IMR-90 (cell line): ENCODE measurements at regions not wholly inside any gene's neighbourhood (a gene's known extent, or its start where the extent isn't known, plus 50 kb on each side); places are given as distances from the start of the nearest gene placed in this dataset.

Experiments used
- ATAC-seq: fragments of 200-7000 bp; cut with Tn5 transposase; 2 replicates; pipeline ENCODE4 v1.9.1; 2020; ENCODE audit warnings: low read depth, mild to moderate bottlenecking, moderate library complexity
- BruUV-seq: library from RNA; stranded (reverse); fragments of 400-500 nt; replicated peaks from 2 replicates; lab custom pipeline; 2021; lab: Mats Ljungman, UMichigan
- CTCF ChIA-PET: fragments of 300-600 bp; formaldehyde crosslinking; extraction: SDS; loops from one replicate; lab custom pipeline; 2021; ENCODE audit warnings: antibody characterized with exemption; lab: Yijun Ruan, JAX
- POLR2A ChIA-PET: fragments of 300-600 bp; sonication (Branson Sonifier 250); formaldehyde crosslinking; loops from one replicate; lab custom pipeline; 2022; ENCODE audit warnings: antibody characterized with exemption; ENCODE audit not compliant: unreplicated experiment; lab: Charles Lee
- DNase-seq: peaks from one replicate; pipeline ENCODE4 v3.0.0; 2013
- H2AFZ ChIP-seq: replicated peaks from 2 replicates; pipeline ENCODE3; 2013; ENCODE audit warnings: low read length, mild to moderate bottlenecking; ENCODE audit not compliant: poor library complexity
- H2AK5ac ChIP-seq: 2 replicates; pipeline ENCODE4 v1.6.1; 2013; ENCODE audit warnings: low read depth, low read length, inconsistent platforms
- H2AK9ac ChIP-seq: replicated peaks from 2 replicates; pipeline ENCODE3; 2013; ENCODE audit warnings: mild to moderate bottlenecking, low read depth, low read length, moderate library complexity; ENCODE audit not compliant: poor library complexity
- H2BK120ac ChIP-seq: 2 replicates; pipeline ENCODE4 v1.6.1; 2013; ENCODE audit warnings: low read depth, low read length, inconsistent platforms
- H2BK15ac ChIP-seq: 3 replicates; pipeline ENCODE4 v1.6.1; 2013; ENCODE audit warnings: low read depth, low read length, inconsistent platforms
- H2BK20ac ChIP-seq: 2 replicates; pipeline ENCODE4 v1.6.1; 2013; ENCODE audit warnings: low read depth, mild to moderate bottlenecking, inconsistent platforms, low read length, moderate library complexity
- H2BK5ac ChIP-seq: 2 replicates; pipeline ENCODE4 v1.6.1; 2013; ENCODE audit warnings: mild to moderate bottlenecking, low read depth, low read length, inconsistent platforms; ENCODE audit not compliant: poor library complexity, severe bottlenecking
- H3K14ac ChIP-seq: replicated peaks from 2 replicates; pipeline ENCODE4 v1.6.1; 2013; ENCODE audit warnings: low read depth, low read length, inconsistent platforms
- H3K18ac ChIP-seq: 2 replicates; pipeline ENCODE4 v1.6.1; 2013; ENCODE audit warnings: low read depth, low read length, control low read depth
- H3K23ac ChIP-seq: 2 replicates; pipeline ENCODE4 v1.6.1; 2013; ENCODE audit warnings: low read depth, low read length, inconsistent platforms
- H3K27ac ChIP-seq: 2 replicates; pipeline ENCODE4 v1.5.1; 2013; ENCODE audit warnings: mild to moderate bottlenecking, control low read depth, low read length; ENCODE audit not compliant: insufficient read depth
- H3K27me3 ChIP-seq: 2 replicates; pipeline ENCODE4 v1.6.1; 2013; ENCODE audit warnings: low read length; ENCODE audit not compliant: control insufficient read depth, insufficient read depth
- H3K36me3 ChIP-seq: 2 replicates; pipeline ENCODE4 v1.6.1; 2013; ENCODE audit warnings: low read length, mixed read lengths; ENCODE audit not compliant: control insufficient read depth, insufficient read depth
- H3K4ac ChIP-seq: 2 replicates; pipeline ENCODE4 v1.6.1; 2013; ENCODE audit warnings: low read depth, low read length, inconsistent platforms
- H3K4me1 ChIP-seq: 2 replicates; pipeline ENCODE4 v1.6.1; 2013; ENCODE audit warnings: low read length, mixed read lengths; ENCODE audit not compliant: control insufficient read depth, insufficient read depth
- H3K4me2 ChIP-seq: 2 replicates; pipeline ENCODE4 v1.6.1; 2013; ENCODE audit warnings: low read depth, mild to moderate bottlenecking, control low read depth, low read length, moderate library complexity
- H3K4me3 ChIP-seq: 2 replicates; pipeline ENCODE4 v1.5.1; 2013; ENCODE audit warnings: low read depth, mild to moderate bottlenecking, control low read depth, low read length, moderate library complexity; ENCODE audit not compliant: insufficient read depth
- H3K56ac ChIP-seq: 2 replicates; pipeline ENCODE4 v1.6.1; 2013; ENCODE audit warnings: low read length, inconsistent platforms; ENCODE audit not compliant: insufficient read depth; ENCODE audit errors: extremely low read depth
- H3K79me1 ChIP-seq, 2 experiments: 2 replicates each; pipeline ENCODE4 v1.6.1; 2013; ENCODE audit warnings: low read length in 2 of 2, inconsistent platforms in 1 of 2, low read depth in 1 of 2
- H3K9ac ChIP-seq: 2 replicates; pipeline ENCODE4 v1.6.1; 2013; ENCODE audit warnings: low read depth, low read length, control low read depth
- H3K9me1 ChIP-seq: 2 replicates; pipeline ENCODE4 v1.6.1; 2013; ENCODE audit warnings: low read length, inconsistent platforms; ENCODE audit not compliant: insufficient read depth
- H3K9me3 ChIP-seq: 2 replicates; pipeline ENCODE4 v1.6.1; 2013; ENCODE audit warnings: low read length; ENCODE audit not compliant: control insufficient read depth, insufficient read depth
- H4K20me1 ChIP-seq: 2 replicates; pipeline ENCODE4 v1.6.1; 2013; ENCODE audit warnings: low read length, inconsistent platforms; ENCODE audit not compliant: insufficient read depth
- H4K5ac ChIP-seq: 2 replicates; pipeline ENCODE4 v1.6.1; 2013; ENCODE audit warnings: mild to moderate bottlenecking, low read depth, low read length, control low read depth
- H4K8ac ChIP-seq, 2 experiments: 2 replicates each; pipeline ENCODE4 v1.6.1; 2013; ENCODE audit warnings: low read depth in 2 of 2, low read length in 2 of 2, control low read depth in 1 of 2, inconsistent platforms in 1 of 2
- H4K91ac ChIP-seq: 2 replicates; pipeline ENCODE4 v1.6.1; 2013; ENCODE audit warnings: low read depth, low read length, inconsistent platforms; ENCODE audit not compliant: insufficient read depth
- BHLHE40 ChIP-seq: fragments of 150-350 bp; IDR thresholded peaks from 2 replicates; pipeline ENCODE4 v1.6.1; 2016; ENCODE audit warnings: mild to moderate bottlenecking, low read depth, low read length
- CEBPB ChIP-seq: IDR thresholded peaks from 2 replicates; pipeline ENCODE4 v1.6.1; 2012; ENCODE audit warnings: low read depth, low read length, improper control_type of control experiment
- CHD1 ChIP-seq: IDR thresholded peaks from 2 replicates; pipeline ENCODE4 v1.6.1; 2012; ENCODE audit warnings: low read depth, low read length, improper control_type of control experiment
- CTCF ChIP-seq: conservative IDR thresholded peaks from 2 replicates; pipeline ENCODE4 v1.5.1; 2012; ENCODE audit warnings: mild to moderate bottlenecking, low read depth, low read length, improper control_type of control experiment
- FOS ChIP-seq: fragments of 150-350 bp; IDR thresholded peaks from 2 replicates; pipeline ENCODE4 v1.6.1; 2016; ENCODE audit warnings: low read depth, low read length
- MAFK ChIP-seq: IDR thresholded peaks from 2 replicates; pipeline ENCODE4 v1.6.1; 2012; ENCODE audit warnings: low read depth, low read length, improper control_type of control experiment
- MAZ ChIP-seq: IDR thresholded peaks from 2 replicates; pipeline ENCODE4 v1.6.1; 2012; ENCODE audit warnings: low read depth, mild to moderate bottlenecking, low read length, improper control_type of control experiment, moderate library complexity, borderline replicate concordance
- NFE2L2 ChIP-seq: fragments of 150-350 bp; IDR thresholded peaks from 2 replicates; pipeline ENCODE4 v1.6.1; 2016; ENCODE audit warnings: low read depth, mild to moderate bottlenecking, low read length
- POLR2A ChIP-seq: IDR thresholded peaks from 2 replicates; pipeline ENCODE4 v1.6.1; 2012; ENCODE audit warnings: mild to moderate bottlenecking, low read depth, low read length
- RAD21 ChIP-seq: IDR thresholded peaks from 2 replicates; pipeline ENCODE4 v1.6.1; 2012; ENCODE audit warnings: low read length, improper control_type of control experiment
- RCOR1 ChIP-seq: IDR thresholded peaks from 2 replicates; pipeline ENCODE4 v1.6.1; 2012; ENCODE audit warnings: mild to moderate bottlenecking, low read length, improper control_type of control experiment; ENCODE audit not compliant: insufficient replicate concordance
- RFX5 ChIP-seq: IDR thresholded peaks from 2 replicates; pipeline ENCODE4 v1.8.0; 2012; ENCODE audit warnings: low read depth, mild to moderate bottlenecking, low read length, moderate library complexity
- SMC3 ChIP-seq: fragments of 150-350 bp; IDR thresholded peaks from 2 replicates; pipeline ENCODE4 v1.6.1; 2016; ENCODE audit warnings: low read depth, mild to moderate bottlenecking, antibody characterized with exemption, low read length, moderate library complexity
- USF2 ChIP-seq: fragments of 150-350 bp; IDR thresholded peaks from 2 replicates; pipeline ENCODE4 v1.6.1; 2017; ENCODE audit warnings: mild to moderate bottlenecking, antibody characterized with exemption, low read length, low read depth
- WGBS, 2 experiments: methylation state at CpG; one replicate each; pipeline versions ENCODE4 v1.1.5 to v1.1.7; 2013; ENCODE audit warnings: missing lambda C conversion rate in 2 of 2; ENCODE audit not compliant: insufficient read length in 1 of 2; ENCODE audit errors: extremely low coverage in 2 of 2; 5-methylcytosine and 5-hydroxymethylcytosine counted together
- dilution Hi-C: fragments of 300-500 bp; cut with HindIII; formaldehyde crosslinking; loops from one replicate; pipeline ENCODE4 v1.14.3; 2018; ENCODE audit warnings: low sequenced_read_pairs; ENCODE audit not compliant: unreplicated experiment
- in situ Hi-C: fragments of 300-500 bp; cut with MboI; formaldehyde crosslinking; loops from 3 replicates; pipeline ENCODE4 v1.14.3; 2019; ENCODE audit warnings: low sequenced_read_pairs, inconsistent platforms, mixed read lengths
- intact Hi-C: fragments of 100-400 bp; cut with micrococcal nuclease; formaldehyde crosslinking; loops from 2 replicates; pipeline ENCODE4 v1.10.0; 2022

GRCh38 chr6:112660626-112661025, 313.5 kb downstream of the RFPL4B start:
- Histone ChIP-seq H4K91ac (no peak overlapping the region), H2AK5ac (no peak overlapping the region), H2BK15ac (no peak overlapping the region), H2AFZ (no peak overlapping the region), H3K79me1 (no peaks in the 10 kb centered on the region), H3K36me3 (no peaks in the 10 kb centered on the region), H3K9me1 (peaks cover 4% of the 10 kb centered on the region; the same call in 1 of the 2 replicates), H2BK20ac (no peak overlapping the region), H3K9ac (no peak overlapping the region), H3K4ac (no peak overlapping the region), H3K27ac (no peak overlapping the region), H3K4me1 (peaks cover 3% of the 10 kb centered on the region; the same call in 1 of the 2 replicates), H2BK120ac (no peak overlapping the region), H3K9me3 (no peaks in the 10 kb centered on the region), H3K4me2 (no peak overlapping the region), H4K5ac (no peak overlapping the region), H3K56ac (no peak overlapping the region), H4K20me1 (no peaks in the 10 kb centered on the region), H3K27me3 (no peaks in the 10 kb centered on the region), H4K8ac (no peak overlapping the region), H3K23ac (no peak overlapping the region), H2AK9ac (no peak overlapping the region), H3K4me3 (no peak overlapping the region), H3K18ac (no peak overlapping the region), H2BK5ac (no peak overlapping the region), H3K14ac (0 out of 2 replicates have a peak overlapping the region, but pooled peaks have one; percentile 21)
- WGBS, 2 experiments: no CpG with 5 or more reads among the region's 2 CpGs
- ChIA-PET POLR2A (no interaction called here), CTCF (no interaction called here)
- dilution Hi-C loops (no loop called here), intact Hi-C loops (no loop called here), in situ Hi-C loops (no loop called here)
- ATAC-seq (no peak), DNase-seq (no peak)
- TF ChIP-seq USF2: no peak
- TF ChIP-seq POLR2A: no peak
- TF ChIP-seq CHD1: no peak
- no peak for TF ChIP-seq MAZ
- TF ChIP-seq MAFK: no peak
- no peak for TF ChIP-seq SMC3
- TF ChIP-seq BHLHE40: no peak
- TF ChIP-seq CEBPB: no peak
- no peak for TF ChIP-seq FOS
- TF ChIP-seq RAD21: no peak
- no peak for TF ChIP-seq CTCF
- no peak for TF ChIP-seq NFE2L2
- no peak for TF ChIP-seq RFX5
- TF ChIP-seq RCOR1: no peak
- no TSS peak for BruUV-seq
